ENCODE measurements at regions not wholly inside any gene's neighbourhood (a gene's known extent, or its start where the extent isn't known, plus 50 kb on each side); places are given as distances from the start of the nearest gene placed in this dataset.

DNA sequence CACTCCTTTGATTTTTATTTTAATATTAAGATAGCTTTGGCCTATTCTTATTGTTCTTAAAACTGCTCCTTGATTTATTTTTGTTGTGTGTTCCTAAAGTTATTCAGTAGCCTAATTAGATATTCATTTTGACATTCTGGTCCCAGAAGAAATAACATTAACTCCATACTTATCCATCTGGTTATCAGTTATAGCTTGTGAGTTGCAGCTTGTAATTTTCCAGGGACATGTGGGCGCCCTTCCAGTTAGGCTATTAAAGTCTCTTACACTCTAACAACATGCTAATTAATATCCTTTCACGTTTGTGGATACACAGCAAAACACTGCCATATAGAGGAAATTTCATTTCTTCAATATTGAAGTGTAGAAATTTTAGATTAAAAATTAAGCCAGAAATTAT, 987.5 kb downstream of the HACE1 start:
- no peaks in the 10 kb centered on the region for H3K27me3 ChIP-seq (replicated peaks; ENCODE audit: control insufficient read depth, insufficient read depth, low read length)
- H3K36me3 ChIP-seq (ENCODE audit: control insufficient read depth, insufficient read depth, low read length) = no peaks in the 10 kb centered on the region
- no peak overlapping the region for H3K4me3 ChIP-seq (replicated peaks; ENCODE audit: low read depth, low read length)
- no peak for DNase-seq (ENCODE audit: extremely low read depth, insufficient read length)
- TF ChIP-seq, protein P1, sequence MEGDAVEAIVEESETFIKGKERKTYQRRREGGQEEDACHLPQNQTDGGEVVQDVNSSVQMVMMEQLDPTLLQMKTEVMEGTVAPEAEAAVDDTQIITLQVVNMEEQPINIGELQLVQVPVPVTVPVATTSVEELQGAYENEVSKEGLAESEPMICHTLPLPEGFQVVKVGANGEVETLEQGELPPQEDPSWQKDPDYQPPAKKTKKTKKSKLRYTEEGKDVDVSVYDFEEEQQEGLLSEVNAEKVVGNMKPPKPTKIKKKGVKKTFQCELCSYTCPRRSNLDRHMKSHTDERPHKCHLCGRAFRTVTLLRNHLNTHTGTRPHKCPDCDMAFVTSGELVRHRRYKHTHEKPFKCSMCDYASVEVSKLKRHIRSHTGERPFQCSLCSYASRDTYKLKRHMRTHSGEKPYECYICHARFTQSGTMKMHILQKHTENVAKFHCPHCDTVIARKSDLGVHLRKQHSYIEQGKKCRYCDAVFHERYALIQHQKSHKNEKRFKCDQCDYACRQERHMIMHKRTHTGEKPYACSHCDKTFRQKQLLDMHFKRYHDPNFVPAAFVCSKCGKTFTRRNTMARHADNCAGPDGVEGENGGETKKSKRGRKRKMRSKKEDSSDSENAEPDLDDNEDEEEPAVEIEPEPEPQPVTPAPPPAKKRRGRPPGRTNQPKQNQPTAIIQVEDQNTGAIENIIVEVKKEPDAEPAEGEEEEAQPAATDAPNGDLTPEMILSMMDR (IDR thresholded peaks at IDR 0.05; ENCODE audit: insufficient read depth, low read length, poor library complexity, severe bottlenecking) = no peak

DNA sequence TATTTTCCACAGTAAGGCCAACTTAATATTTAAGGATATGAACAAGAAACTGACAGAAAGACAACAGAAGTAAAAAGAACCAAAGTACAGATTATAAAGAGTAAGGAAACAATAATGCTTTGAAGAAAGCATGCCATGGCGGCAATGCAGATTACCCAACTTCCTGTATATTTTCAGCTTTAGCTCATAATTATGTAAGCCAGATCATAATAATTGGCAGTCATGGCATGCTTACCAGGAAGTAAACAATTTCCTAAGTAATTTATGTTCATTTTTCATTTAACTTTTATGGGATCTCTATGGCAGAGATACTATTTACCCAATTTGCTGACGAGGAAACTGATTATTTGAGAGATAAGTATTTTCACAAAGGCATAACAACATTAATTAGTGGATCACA, 988.7 kb downstream of the HACE1 start:
- TF ChIP-seq, protein P1 (IDR thresholded peaks at IDR 0.05; ENCODE audit: insufficient read depth, low read length, poor library complexity, severe bottlenecking) = no peak
- no peak for DNase-seq (ENCODE audit: extremely low read depth, insufficient read length)
- H3K4me3 ChIP-seq (replicated peaks; ENCODE audit: low read depth, low read length) = no peak overlapping the region
- H3K36me3 ChIP-seq (ENCODE audit: control insufficient read depth, insufficient read depth, low read length) = no peaks in the 10 kb centered on the region
- H3K27me3 ChIP-seq (replicated peaks; ENCODE audit: control insufficient read depth, insufficient read depth, low read length) = no peaks in the 10 kb centered on the region

DNA sequence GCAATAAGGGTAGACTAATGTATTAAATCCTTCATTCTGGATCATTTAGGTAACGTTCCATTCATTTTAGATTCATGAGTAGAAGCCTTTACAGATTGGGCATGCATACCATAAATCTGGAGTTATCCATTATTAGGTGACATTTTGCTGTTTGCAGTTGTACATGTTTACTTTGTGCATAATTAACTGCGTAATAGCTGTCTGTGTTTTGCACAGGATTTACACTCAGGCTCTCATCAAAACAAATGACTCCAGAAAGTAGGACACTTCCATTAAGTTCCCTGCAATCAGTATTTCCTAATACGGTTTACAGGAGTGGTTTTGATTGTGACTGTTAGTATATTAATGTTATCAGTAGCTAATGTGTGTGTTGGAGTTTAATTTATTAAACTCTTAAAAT, 997.4 kb downstream of the HACE1 start:
- DNase-seq (ENCODE audit: extremely low read depth, insufficient read length) = no peak
- no peaks in the 10 kb centered on the region for H3K27me3 ChIP-seq (replicated peaks; ENCODE audit: control insufficient read depth, insufficient read depth, low read length)
- no peak overlapping the region for H3K4me3 ChIP-seq (replicated peaks; ENCODE audit: low read depth, low read length)
- TF ChIP-seq, protein P1 (IDR thresholded peaks at IDR 0.05; ENCODE audit: insufficient read depth, low read length, poor library complexity, severe bottlenecking) = no peak
- H3K36me3 ChIP-seq (ENCODE audit: control insufficient read depth, insufficient read depth, low read length) = no peaks in the 10 kb centered on the region

DNA sequence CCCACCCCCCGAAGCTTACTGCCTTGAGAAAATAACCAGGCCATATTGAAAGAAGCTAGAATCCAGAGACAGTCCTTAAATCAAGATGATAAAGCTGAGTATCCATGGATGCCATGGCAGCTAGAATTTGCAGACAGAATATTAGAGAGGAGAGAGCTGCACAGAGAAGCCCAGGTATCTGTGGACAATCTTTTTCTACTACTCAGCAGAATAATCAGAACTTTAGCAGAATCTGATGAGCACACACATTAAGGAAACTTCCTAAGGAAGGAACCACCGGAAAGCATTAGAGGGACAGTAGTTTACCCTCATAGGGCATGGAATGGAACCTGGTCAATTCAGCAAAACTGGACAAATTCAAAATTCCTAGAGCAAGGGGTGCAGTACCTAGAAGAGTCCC, 1001.7 kb downstream of the HACE1 start:
- no peak overlapping the region for H3K4me3 ChIP-seq (replicated peaks; ENCODE audit: low read depth, low read length)
- no peak for DNase-seq (ENCODE audit: extremely low read depth, insufficient read length)
- H3K36me3 ChIP-seq (ENCODE audit: control insufficient read depth, insufficient read depth, low read length) = no peaks in the 10 kb centered on the region
- H3K27me3 ChIP-seq (replicated peaks; ENCODE audit: control insufficient read depth, insufficient read depth, low read length) = no peaks in the 10 kb centered on the region
- TF ChIP-seq, protein P1 (IDR thresholded peaks at IDR 0.05; ENCODE audit: insufficient read depth, low read length, poor library complexity, severe bottlenecking) = no peak

DNA sequence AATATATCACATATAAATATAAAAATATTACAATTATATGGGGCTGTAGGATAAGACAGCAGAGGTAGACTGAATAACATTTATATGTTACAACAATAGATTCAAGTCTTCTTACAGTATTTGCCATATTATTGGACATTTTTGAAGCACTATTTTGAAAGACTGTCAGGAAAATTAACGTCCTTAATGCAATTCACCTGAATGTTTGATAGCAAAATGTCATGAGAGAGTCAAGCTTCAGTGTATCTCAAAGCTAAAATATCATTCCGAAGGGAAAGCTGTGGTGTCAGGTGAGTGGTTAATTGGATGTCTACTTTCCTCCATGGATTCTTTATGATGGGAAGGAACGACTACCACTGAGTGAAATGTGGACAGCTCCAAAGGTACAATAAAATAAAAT, 1004.0 kb downstream of the HACE1 start:
- TF ChIP-seq, protein P1 (IDR thresholded peaks at IDR 0.05; ENCODE audit: insufficient read depth, low read length, poor library complexity, severe bottlenecking) = no peak
- H3K27me3 ChIP-seq (replicated peaks; ENCODE audit: control insufficient read depth, insufficient read depth, low read length) = no peaks in the 10 kb centered on the region
- H3K36me3 ChIP-seq (ENCODE audit: control insufficient read depth, insufficient read depth, low read length) = no peaks in the 10 kb centered on the region
- no peak for DNase-seq (ENCODE audit: extremely low read depth, insufficient read length)
- H3K4me3 ChIP-seq (replicated peaks; ENCODE audit: low read depth, low read length) = no peak overlapping the region

DNA sequence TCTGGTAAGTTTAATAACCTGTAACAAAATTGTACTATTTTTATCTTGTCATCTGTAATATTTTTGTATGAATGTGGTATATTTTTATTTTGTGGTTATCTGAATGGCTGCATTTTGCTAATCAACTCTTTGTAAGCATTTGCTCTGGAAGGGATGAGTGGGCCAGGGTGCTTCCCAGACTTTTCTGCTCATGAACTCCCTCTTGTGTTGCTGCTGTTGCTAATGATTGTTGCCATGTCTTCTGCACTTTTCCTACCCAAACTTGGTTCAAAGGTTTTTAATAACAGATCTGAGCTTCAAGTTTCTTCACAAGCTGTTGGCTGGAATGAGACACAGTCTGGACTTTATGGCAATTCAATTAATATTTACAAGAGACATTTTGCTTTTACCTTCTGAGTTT, 1005.7 kb downstream of the HACE1 start:
- Histone ChIP-seq H3K27me3 (replicated peaks; ENCODE audit: control insufficient read depth, insufficient read depth, low read length) (no peaks in the 10 kb centered on the region), H3K4me3 (replicated peaks; ENCODE audit: low read depth, low read length) (no peak overlapping the region), H3K36me3 (ENCODE audit: control insufficient read depth, insufficient read depth, low read length) (no peaks in the 10 kb centered on the region)
- TF ChIP-seq, protein P1 (IDR thresholded peaks at IDR 0.05; ENCODE audit: insufficient read depth, low read length, poor library complexity, severe bottlenecking) = no peak
- no peak for DNase-seq (ENCODE audit: extremely low read depth, insufficient read length)
